HG03025 (cell line): ENCODE measurements at regions not wholly inside any gene's neighbourhood (a gene's known extent, or its start where the extent isn't known, plus 50 kb on each side); places are given as distances from the start of the nearest gene placed in this dataset.
"Not testable (repeated sequence)": the region's sequence is repeated elsewhere in the genome, so short reads cannot be mapped to it uniquely, and the experiment has no call there.

ENCODE experiments used
- ATAC-seq: cut with Tn5 transposase; IDR thresholded peaks from one replicate; pipeline ENCODE4 v1.9.1; 2021; ENCODE audit warnings: mild to moderate bottlenecking, moderate library complexity; ENCODE audit not compliant: unreplicated experiment, low FRiP score

- no peak for ATAC-seq
These were observed 150.1 kb upstream of the PDE7B start for GRCh38 chr6:135701426-135701825.

GRCh38 chr6:135703007-135703406, 148.5 kb upstream of the PDE7B start:
- ATAC-seq, result no peak

- peak; percentile 82 for ATAC-seq
These were observed 147.9 kb upstream of the PDE7B start for GRCh38 chr6:135703621-135704020.

GRCh38 chr6:135707426-135707825, 144.1 kb upstream of the PDE7B start:
- no peak for ATAC-seq

- ATAC-seq, result no peak
These were observed 141.5 kb upstream of the PDE7B start for GRCh38 chr6:135710042-135710441.

GRCh38 chr6:135722190-135722589, 129.3 kb upstream of the PDE7B start:
- ATAC-seq, result no peak

GRCh38 chr6:135722679-135723078, 128.8 kb upstream of the PDE7B start:
- no peak for ATAC-seq

- no peak for ATAC-seq
These were observed 122.9 kb upstream of the PDE7B start for GRCh38 chr6:135728589-135728988.

- no peak for ATAC-seq
These were observed 120.4 kb upstream of the PDE7B start for GRCh38 chr6:135731116-135731515.

GRCh38 chr6:135736351-135736750, 115.2 kb upstream of the PDE7B start:
- ATAC-seq, result not testable (repeated sequence)

- no peak for ATAC-seq
These were observed 112.9 kb upstream of the PDE7B start for GRCh38 chr6:135738636-135739035.

GRCh38 chr6:135739288-135739687, 112.2 kb upstream of the PDE7B start:
- no peak for ATAC-seq

GRCh38 chr6:135740580-135740979, 110.9 kb upstream of the PDE7B start:
- ATAC-seq, result no peak

- ATAC-seq, result no peak
These were observed 108.0 kb upstream of the PDE7B start for GRCh38 chr6:135743476-135743875.

- no peak for ATAC-seq
These were observed 103.3 kb upstream of the PDE7B start for GRCh38 chr6:135748189-135748588.

GRCh38 chr6:135750081-135750480, 101.4 kb upstream of the PDE7B start:
- ATAC-seq, result no peak

- ATAC-seq, result no peak
These were observed 98.3 kb upstream of the PDE7B start for GRCh38 chr6:135753196-135753595.

GRCh38 chr6:135759831-135760230, 91.7 kb upstream of the PDE7B start:
- no peak for ATAC-seq

- no peak for ATAC-seq
These were observed 77.5 kb upstream of the PDE7B start for GRCh38 chr6:135774006-135774405.

- no peak for ATAC-seq
These were observed 72.3 kb upstream of the PDE7B start for GRCh38 chr6:135779213-135779612.

GRCh38 chr6:135780326-135780725, 71.2 kb upstream of the PDE7B start:
- no peak for ATAC-seq

GRCh38 chr6:135782546-135782945, 69.0 kb upstream of the PDE7B start:
- ATAC-seq, result no peak

GRCh38 chr6:135784507-135784906, 67.0 kb upstream of the PDE7B start:
- ATAC-seq, result no peak
